ENCODE measurements at regions not wholly inside any gene's neighbourhood (a gene's known extent, or its start where the extent isn't known, plus 50 kb on each side); places are given as distances from the start of the nearest gene placed in this dataset.

DNA sequence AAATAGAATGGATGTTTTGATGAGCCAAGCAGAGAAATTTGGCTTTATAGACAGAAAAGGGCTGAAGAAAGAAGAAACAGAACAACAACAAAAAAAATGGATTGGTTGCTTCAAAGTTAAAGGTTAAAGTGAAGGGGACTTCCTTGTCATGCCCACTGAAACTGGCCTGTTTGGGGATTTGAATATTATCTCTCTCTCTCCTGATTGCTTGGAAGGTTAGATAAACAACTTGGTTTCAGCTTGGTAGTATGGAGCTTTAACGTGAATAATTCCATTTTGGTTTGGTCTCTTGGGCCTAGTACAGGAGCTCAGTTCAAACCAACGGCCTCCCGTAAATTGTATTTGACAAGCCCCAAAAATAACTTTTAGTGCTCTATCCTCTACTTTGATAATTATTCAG, 70.8 kb upstream of the MBNL1 start:
- in situ Hi-C loops (cut with HindIII; ENCODE audit: low sequenced_read_pairs), result no loop called here
- TF ChIP-seq, protein P1, sequence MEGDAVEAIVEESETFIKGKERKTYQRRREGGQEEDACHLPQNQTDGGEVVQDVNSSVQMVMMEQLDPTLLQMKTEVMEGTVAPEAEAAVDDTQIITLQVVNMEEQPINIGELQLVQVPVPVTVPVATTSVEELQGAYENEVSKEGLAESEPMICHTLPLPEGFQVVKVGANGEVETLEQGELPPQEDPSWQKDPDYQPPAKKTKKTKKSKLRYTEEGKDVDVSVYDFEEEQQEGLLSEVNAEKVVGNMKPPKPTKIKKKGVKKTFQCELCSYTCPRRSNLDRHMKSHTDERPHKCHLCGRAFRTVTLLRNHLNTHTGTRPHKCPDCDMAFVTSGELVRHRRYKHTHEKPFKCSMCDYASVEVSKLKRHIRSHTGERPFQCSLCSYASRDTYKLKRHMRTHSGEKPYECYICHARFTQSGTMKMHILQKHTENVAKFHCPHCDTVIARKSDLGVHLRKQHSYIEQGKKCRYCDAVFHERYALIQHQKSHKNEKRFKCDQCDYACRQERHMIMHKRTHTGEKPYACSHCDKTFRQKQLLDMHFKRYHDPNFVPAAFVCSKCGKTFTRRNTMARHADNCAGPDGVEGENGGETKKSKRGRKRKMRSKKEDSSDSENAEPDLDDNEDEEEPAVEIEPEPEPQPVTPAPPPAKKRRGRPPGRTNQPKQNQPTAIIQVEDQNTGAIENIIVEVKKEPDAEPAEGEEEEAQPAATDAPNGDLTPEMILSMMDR (IDR thresholded peaks at IDR 0.05; ENCODE audit: low read depth, low read length), result no peak
- DNase-seq (ENCODE audit: low read depth, low spot score), result no peak
- no peak overlapping the region for H3K4me3 ChIP-seq (ENCODE audit: low read depth, low read length)

DNA sequence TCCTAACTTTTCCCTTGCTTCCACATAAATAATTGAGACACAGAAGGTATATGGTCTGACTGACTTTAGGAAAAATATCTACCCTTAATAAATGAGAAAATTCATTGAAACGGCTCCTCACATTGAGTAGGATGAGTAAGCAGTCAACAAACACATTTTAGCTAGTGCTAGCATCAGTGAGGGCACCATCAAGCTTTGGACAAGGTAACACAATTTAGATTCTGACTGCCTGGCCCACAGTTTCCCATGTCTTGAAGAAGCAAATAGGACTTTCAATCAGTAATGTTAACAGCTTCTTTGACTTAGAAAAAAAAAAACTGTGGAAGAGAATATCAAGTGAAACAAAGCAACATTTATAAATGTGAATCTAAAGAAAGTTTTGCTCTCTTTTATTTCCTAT, 70.1 kb upstream of the MBNL1 start:
- H3K4me3 ChIP-seq (ENCODE audit: low read depth, low read length), result no peak overlapping the region
- TF ChIP-seq, protein P1 (IDR thresholded peaks at IDR 0.05; ENCODE audit: low read depth, low read length), result no peak
- in situ Hi-C loops (cut with HindIII; ENCODE audit: low sequenced_read_pairs), result no loop called here
- no peak for DNase-seq (ENCODE audit: low read depth, low spot score)

DNA sequence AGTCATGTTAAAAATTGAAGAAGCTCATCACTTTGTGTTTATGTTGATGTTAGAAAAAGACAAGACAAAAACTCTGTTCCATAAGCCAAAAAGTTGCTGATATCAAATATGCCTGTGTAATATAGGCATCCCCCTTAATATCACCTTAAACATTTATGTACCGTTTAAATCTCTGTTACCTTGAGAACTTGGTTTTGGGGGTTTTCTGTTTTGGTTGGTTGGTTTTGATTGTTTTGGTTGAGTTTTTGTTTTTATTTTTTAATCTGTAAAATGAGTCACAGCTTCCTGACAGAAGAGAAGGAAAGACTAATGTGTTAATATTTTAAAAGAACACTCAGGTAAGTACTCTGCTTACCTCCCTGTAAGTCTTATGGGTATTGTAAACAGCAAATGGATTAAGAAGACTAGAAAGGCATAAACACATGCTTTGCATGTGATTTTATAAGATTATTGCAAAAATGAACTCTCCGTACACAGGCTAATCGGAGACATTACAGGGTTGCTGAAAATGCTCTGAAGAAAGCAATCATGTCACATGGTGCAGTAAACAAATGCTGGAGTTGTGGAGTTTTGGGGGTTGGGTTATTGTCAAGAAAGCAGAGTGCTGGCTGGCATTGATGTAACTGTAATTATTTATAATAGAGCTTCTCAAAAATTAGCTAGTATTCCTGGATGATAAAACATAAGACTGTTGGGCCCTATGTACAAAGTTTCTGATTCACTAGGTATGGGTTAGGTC, 69.5 kb upstream of the MBNL1 start:
- H3K4me3 ChIP-seq (ENCODE audit: low read depth, low read length), result no peak overlapping the region
- TF ChIP-seq, protein P1 (IDR thresholded peaks at IDR 0.05; ENCODE audit: low read depth, low read length), result no peak
- in situ Hi-C loops (cut with HindIII; ENCODE audit: low sequenced_read_pairs), result no loop called here

DNA sequence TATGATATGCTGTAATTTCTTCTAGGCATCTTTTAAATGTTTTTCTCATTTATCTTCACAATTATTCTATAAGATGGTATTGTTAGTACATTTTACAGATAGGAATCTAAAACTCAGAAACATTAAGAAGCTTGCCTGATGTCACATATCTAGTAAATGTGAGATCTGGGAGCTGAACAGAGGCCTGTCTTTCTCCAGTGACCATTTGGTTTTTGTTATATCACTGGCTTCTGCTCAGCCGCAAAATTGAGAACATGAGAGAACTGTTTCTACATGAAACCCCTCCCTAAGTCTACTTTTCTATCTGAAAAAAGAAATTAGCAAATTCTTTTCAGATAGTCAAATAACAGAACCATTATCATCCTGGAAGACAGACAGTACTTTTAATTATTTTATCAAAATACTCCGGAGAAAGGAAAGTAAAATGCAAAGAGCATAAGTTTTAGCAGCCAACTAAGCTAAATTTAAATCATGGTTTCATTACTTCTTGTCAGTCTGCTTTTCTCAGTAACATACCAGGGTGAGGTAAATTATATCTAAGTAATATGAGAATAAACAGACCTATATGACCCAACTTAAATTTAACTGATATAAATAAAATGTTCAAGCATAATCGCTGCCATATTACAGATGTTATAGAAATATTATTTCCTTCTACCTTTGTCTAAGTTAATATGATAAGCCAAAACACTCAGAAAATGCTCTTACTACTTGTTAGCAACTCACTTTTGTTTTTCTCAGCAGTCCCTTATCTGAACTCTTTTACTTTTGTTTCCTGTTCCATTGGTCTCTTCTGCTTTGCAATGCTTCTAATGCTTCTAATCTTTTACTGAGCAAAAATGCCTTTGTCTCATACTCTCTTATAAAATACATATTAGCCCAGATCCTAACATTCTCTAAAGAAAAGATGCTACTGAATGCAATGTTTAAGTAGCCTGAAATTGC, 68.0 kb upstream of the MBNL1 start:
- TF ChIP-seq, protein P1 (IDR thresholded peaks at IDR 0.05; ENCODE audit: low read depth, low read length), result no peak
- in situ Hi-C loops (cut with HindIII; ENCODE audit: low sequenced_read_pairs), result no loop called here
- no peak overlapping the region for H3K4me3 ChIP-seq (ENCODE audit: low read depth, low read length)
- no peak for DNase-seq (ENCODE audit: low read depth, low spot score)

More for the DNA sequence above, 69.5 kb upstream of the MBNL1 start:
- DNase-seq (ENCODE audit: low read depth, low spot score), result no peak

DNA sequence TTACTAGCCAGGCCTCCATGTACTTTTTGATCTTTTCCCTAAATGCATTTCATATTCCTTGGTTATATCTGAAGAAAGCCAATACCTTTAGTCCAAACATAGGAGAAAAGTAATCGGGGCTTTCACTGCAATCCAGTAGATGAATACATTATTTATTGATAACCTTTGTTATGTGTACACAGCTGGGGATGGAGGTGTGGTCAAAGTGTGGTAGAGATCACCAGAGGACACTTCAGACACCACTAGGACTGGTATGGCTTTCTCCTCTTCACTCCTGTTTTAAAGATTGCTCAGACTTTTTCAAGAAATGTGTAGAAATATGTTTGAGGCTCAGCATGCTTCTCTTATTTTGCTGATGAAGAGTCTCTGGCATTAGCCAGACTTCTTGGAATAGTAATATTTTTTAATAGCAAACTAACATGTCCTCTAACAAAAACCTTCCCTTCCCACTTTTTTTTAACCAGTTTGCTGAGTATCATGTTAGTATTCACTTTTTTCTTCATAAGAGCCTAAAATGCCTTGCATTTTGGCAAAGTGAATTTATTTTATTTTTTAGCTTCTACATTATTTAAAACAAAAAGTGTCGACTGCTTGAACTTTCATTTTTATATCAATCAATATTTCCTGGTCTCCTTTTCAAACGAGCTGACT, 65.6 kb upstream of the MBNL1 start:
- no peak overlapping the region for H3K4me3 ChIP-seq (ENCODE audit: low read depth, low read length)
- in situ Hi-C loops (cut with HindIII; ENCODE audit: low sequenced_read_pairs), result no loop called here
- DNase-seq (ENCODE audit: low read depth, low spot score), result no peak
- TF ChIP-seq, protein P1 (IDR thresholded peaks at IDR 0.05; ENCODE audit: low read depth, low read length), result no peak

DNA sequence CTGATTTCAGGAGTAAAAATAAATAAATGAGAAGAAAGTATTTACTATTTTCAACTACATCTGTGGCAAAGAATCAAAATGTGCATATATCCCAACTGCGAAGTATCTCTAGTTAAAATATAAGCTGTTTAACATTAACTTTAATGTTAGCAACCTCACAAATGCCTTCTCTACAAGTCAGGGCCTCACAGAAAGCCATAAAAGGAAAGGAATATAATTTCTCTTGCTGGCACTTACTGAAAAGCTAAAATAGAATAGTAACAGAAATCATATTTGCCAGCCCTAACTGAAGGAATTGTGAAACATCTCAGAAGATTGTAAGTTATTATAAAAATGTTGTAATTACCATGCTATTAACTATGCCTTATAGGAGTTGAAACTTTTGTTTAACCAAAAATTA, 65.1 kb upstream of the MBNL1 start:
- no peak for DNase-seq (ENCODE audit: low read depth, low spot score)
- in situ Hi-C loops (cut with HindIII; ENCODE audit: low sequenced_read_pairs), result no loop called here
- TF ChIP-seq, protein P1 (IDR thresholded peaks at IDR 0.05; ENCODE audit: low read depth, low read length), result no peak
- H3K4me3 ChIP-seq (ENCODE audit: low read depth, low read length), result no peak overlapping the region

Measured in astrocyte of the spinal cord (primary cell).